ENCODE measurements at regions not wholly inside any gene's neighbourhood (a gene's known extent, or its start where the extent isn't known, plus 50 kb on each side); places are given as distances from the start of the nearest gene placed in this dataset.

DNA sequence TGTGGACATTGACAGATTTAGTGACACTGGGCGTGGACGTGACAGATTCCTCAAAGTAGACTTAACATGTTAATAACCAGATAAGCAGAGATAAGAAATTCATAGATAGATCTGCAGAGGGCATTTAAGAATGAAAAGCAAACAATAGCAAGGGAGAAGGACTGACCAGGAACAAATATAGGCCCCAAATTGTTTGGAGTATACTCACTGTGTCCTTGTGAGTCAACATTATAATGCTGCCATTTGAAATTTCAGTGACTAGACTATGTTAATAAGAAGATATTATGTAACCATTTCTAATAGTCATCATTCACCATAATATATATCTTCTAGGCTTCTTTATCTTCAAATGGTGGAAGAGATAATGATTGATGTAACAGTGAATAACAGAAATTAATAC is 78.1 kb upstream of the SLC38A11 start:
- DNase-seq (ENCODE audit: low read depth in 2 of 2) = no peak

DNA sequence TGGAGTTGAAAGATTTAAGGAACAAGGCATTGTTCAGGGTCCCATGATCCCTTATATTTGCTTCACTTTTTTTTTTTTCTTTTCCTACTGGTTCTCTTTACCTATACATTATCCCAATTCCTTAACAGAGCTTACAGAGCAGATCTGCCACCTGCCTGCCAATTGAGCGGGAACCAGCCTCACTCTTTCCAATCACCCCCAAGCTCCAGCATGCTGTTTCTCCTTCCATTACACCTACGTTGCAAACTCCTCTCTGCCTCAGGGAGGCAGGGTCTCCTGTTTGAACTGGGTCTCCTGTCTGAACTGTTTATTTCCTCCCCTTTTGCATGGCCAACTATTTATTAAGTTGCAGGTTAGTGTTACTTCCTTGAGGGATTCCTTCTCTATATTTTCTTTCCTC is 77.2 kb upstream of the SLC38A11 start:
- no peak for DNase-seq (ENCODE audit: low read depth in 2 of 2)

GRCh38 chr2:165024199-165024598 is 68.9 kb upstream of the SLC38A11 start:
- no peak for DNase-seq (ENCODE audit: low read depth in 2 of 2)

DNA sequence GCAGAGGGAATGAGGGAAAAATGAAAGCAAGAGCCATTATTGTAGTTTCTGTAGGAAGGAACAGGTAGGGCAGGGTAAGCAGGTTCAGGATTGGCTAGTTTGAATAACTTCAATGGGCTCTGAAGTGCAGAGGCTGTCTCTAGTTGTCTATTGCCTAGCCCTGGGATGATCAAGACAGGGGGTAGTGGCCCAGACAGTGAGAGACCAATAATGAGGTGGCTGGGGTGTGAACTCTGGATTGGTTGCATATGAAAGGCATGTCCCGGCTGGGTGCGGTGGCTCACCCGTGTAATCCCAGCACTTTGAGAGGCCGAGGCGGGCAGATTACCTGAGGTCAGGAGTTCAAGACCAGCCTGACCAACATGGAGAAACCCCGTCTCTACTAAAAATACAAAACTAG is 67.5 kb upstream of the SLC38A11 start:
- DNase-seq (ENCODE audit: low read depth in 2 of 2) = no peak

DNA sequence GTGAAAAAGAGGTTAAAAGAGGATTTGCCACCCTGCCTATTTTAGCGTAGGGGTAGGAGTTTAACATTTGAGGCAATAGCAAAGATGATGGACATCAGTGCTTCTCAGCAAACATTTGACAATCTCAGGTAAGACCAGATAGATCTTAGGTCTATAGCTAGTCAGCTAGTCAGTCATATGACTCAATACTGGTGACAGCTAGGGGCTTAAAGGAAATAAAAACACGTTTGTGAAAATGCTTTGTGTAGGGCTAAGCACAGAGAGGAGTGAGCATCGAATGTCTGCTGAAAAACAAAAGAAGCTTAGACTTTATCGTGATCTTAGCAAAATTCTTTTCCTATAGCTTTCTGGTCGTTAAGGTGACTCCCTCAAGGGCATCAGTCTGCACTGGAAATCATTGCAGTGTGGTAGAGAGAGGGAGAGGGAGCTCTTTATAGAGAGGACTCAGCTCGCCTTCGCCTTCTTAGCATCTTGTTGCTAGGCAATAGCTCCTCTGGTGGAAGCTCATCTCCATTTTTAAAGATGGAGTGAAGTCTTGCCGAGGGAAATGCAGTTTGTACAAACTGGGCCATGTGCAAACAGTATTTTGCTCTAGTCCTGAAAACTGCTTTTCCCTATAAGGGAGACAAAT is 62.8 kb upstream of the SLC38A11 start:
- no peak for DNase-seq (ENCODE audit: low read depth in 2 of 2)

DNA sequence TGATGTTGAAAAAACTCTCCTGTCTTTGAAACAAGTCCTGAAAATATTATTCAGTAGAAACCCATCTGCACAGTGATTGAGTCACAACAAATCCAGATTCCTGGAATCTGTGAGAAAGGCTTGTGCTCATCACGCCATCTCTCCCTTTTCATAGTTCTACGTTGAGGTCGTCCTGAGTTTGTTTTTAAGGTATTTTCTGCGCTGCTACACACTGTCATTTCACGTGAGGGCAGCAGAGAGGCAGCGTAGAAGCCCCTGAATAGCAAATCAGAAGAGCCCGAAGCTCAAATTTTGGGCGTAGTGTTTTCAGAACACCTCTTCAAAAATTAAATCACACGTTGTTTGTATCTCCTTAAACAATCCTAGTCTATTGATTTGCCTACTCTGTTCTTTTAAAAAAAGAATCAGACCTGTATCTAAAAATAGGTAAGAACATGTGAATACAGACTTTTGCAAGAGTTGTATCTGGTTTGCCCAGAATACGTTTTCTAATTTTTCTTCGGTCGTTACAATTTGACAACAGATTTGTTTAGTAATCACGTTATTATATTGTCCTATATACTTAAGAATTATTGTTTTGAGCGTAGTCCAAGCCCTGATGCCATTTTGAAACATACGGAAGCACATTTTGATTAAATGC is 61.6 kb upstream of the SLC38A11 start:
- DNase-seq (ENCODE audit: low read depth in 2 of 2) = no peak

- DNase-seq (ENCODE audit: low read depth in 2 of 2) = peak; percentile 41 to 54
Observed at GRCh38 chr2:165015052-165015642, 59.8 kb upstream of the SLC38A11 start.

- no peak for DNase-seq (ENCODE audit: low read depth in 2 of 2)
Observed at GRCh38 chr2:165013944-165014619, 58.8 kb upstream of the SLC38A11 start.

- DNase-seq (ENCODE audit: low read depth in 2 of 2) = no peak
Observed at GRCh38 chr2:165011199-165011598, 55.9 kb upstream of the SLC38A11 start.

GRCh38 chr2:165010556-165010955 is 55.2 kb upstream of the SLC38A11 start:
- DNase-seq (ENCODE audit: low read depth in 2 of 2) = no peak

GRCh38 chr2:165009466-165009865 is 54.1 kb upstream of the SLC38A11 start:
- no peak for DNase-seq (ENCODE audit: low read depth in 2 of 2)

DNA sequence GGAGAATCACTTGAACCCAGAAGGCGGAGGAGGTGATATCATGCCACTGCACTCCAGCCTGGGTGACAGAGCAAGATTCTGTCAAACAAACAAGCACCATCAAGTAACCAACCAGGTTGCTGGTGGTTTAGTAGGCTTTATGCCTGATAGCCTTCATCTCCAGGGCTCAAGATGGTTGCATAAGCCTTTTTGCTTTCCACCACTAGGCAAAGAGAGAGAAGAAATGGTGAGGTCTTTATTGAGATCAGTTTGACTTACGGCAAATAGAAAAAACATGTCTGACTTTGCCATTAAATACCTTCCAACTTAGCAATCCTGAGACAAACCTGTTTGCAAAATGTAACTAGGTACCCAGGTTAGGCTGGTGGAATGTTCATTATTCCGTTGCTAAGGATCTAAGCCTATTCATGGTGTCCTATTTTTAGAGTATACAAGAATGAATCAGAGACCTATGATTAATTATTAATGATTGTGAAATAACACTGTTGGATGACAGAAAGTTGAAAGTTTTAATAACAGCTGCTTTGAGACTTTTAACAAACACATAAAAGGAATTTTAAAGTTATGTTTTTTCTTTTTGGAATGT is 53.5 kb upstream of the SLC38A11 start:
- no peak for DNase-seq (ENCODE audit: low read depth in 2 of 2)

DNA sequence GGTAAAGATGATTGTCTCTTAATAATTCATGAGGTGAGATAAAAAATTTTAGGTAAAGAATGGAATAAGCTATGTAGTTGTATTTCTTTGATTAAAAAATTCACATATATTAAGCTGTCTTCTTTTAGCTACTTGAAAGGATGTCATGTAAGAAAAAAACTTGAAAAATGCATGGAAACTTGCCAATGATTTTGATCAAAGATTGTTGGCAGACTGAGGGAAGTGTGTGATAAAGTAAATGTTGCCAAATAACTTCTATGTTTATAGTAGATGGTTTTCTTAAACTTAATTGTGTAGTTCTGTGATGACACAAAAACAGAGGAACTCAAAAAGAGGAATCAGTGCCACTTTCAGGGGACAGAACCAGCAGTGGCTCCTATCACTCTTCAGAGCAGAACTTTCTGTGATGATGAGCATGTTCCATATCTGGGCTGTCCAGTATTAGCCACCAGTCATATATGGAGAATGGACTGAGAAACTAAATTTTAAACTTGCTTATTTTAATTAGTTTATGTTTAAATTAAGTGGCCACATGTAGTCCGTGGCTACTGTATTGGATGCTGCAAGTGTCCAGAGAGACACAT is 51.9 kb upstream of the SLC38A11 start:
- no peak for DNase-seq (ENCODE audit: low read depth in 2 of 2)

Data from activated CD4-positive, alpha-beta T cell treated with anti-CD3 and anti-CD28 coated beads for 24 hours (primary cell).